Activated T-cell treated with anti-CD3 and anti-CD28 coated beads, Interleukin-2, amount 50 U/mL, for 1 hour (primary cell): ENCODE measurements at regions not wholly inside any gene's neighbourhood (a gene's known extent, or its start where the extent isn't known, plus 50 kb on each side); places are given as distances from the start of the nearest gene placed in this dataset.

ENCODE experiments used
- DNase-seq: peaks from one replicate; pipeline ENCODE4 v3.0.0-alpha.2; 2020

DNA sequence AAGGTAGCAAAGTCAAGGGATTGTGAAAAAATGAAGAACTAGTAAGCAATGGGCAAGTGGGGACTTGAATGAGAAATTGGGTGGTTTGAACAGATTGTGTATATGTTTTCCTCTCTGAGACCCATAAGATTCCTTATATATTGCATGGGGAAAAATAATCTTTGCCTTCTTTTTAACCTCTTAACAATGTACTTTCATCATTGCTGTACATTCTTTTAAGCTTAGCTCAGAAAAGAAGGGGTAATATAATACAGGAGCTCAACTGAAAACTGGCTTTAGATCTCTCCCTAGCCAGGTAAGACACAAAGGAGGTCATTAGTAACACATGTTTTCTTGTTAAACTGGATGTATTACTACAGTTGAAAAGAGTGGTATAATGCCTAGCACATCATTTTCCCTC, 287.2 kb downstream of the RNF144B start:
- no peak for DNase-seq

DNA sequence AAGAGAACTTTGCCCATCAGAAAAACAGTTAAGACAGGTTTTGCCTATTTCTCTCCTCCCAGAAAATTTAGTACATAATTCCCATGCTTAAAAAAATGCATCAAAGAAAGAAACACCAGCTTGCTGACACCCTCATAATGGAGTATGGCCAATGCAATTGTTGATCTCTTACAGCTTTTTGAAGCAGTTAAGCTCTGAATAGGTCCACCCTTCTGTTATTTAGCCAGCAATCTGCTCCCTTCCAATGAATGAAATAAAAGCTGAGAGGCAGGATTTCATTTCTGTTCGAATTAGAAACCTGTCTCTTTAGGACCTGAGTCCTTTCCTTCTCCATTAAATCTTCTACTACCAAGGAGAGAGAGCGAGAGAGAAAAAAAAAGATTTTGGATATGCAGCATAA, 288.7 kb downstream of the RNF144B start:
- no peak for DNase-seq

DNA sequence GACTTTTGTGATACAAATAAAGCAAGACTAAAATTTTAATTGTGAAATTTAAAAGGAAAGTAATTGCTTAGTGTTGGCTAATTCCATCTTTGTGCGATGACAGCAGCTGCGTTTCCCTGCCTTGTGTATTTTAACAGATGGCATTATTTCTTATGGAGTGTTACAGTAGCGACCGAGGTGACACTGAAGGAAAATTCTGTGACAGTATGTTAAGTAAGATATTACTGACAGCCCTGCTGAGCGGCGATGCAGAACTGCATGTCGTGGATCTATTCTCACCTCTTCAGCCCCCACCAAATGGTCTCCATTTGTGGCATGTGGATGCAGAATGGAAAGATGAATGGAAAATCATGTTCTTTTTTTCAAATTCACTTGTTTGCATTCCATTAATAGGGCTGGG, 289.4 kb downstream of the RNF144B start:
- DNase-seq: no peak

DNA sequence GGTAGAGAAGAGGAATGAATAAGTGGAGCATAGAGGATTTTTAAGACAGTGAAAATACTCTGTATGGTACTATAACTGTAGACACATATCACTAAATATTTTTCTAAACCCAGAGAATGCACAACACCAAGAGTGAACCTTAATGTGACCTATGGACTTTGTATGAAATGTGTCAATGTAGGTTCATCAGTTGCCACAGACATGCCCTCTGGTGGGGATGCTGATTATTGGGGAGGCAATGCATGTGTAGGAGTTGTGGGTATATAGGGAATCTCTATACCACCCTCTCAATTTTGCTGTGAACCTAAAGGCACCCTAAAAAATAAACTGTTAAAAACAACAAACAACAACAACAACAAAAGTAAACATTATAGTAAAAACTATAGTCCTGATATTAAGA, 293.7 kb downstream of the RNF144B start:
- DNase-seq: no peak

DNA sequence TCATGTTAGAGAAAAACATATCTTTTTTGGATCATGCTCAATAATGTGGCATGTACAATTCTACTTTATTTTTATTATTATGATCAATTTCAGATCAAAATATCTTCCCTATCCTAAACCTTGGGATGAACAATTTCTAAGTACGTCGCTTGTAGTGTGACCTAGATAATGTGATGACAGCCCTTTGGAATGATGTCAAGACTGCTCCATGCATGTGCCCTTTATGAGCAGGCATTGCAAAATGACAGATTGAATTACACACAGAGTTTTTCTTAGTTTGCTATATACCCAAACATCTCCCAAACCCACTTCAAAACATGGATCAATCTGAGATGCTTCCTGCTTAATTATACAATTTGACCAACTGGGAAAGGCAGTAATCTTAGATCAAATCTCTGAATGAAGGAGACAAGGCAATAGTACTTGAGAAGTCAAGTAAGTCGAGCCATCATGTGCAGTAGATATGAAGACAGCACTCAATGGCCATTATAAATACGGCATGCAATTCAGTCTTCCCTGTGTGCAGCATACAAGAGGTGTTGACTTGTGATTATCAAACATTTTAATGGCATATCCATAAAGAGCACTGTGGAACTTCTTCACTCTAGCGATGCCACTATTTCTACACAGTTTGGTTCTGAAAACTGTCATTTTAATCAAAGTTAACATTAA, 294.8 kb downstream of the RNF144B start:
- no peak for DNase-seq

DNA sequence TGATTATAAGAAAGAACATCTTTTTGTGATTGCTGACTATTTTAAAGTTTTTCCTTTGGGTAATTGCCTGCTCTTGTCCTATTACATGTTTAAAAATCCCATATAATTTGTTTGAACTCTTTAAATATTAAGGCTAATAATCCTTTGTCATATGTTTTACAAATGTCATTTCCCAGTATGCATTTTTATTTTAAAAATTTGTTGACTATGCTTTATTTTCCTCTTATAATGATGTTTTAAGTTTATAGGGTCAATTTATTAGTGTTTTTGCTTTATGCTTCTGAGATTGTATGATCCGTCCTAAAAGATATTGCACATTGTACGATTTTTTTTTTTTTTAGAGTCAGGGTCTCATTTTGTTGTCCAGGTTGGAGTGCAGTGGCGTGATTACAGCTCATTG, 297.2 kb downstream of the RNF144B start:
- no peak for DNase-seq

DNA sequence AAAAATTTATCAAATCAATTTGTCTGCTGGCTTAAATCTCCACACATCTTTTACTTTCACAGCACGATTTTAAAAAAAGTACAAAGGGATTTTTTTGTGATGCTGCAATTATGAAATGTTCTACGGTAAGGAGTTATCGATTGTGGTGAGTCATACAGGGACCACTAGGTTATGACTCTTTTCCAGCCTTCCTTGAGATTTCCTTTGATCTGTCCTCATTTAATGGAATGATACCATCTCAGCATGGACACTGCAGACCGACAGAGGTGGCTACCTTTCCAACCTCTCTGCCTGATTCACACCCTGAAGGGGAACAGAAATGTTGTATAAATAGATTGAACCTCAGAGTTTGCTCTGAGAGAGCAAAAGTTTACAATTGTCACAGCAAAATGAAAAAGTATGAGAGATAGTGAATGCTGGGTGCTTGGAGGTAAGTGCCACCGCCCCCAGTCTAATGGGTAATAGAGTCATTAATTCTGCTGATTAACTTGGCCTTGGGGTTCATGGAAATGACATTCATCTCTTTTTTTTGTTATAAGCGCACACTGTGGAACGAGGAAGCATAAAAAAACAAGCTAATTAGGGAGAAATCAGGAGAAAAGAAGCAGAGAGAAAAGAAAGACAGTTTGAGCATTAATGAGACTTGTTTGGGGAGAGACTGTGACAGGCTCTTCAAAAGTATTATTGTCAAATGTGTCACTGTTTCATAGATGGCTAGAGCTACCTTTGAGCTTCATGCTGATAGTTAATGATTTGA, 306.0 kb downstream of the RNF144B start:
- no peak for DNase-seq

DNA sequence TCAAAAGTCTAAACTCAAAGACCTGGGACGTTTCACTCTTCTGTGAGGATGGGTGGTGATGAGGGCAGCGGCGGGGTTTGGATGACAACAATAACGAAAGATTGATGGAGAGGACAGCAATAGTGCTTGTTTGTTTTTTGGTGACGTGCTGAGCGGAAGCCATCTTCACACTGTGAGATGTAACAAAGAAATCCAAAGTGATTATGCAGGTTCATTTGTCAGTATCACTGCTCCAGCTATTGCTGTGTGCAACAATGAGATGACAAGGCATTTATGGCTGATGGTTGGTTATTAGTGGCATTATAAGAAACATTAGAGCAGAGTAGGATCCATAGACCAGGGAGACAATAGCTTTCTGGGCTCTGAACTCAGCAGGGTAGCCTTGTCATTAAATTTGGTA, 306.7 kb downstream of the RNF144B start:
- no peak for DNase-seq

DNA sequence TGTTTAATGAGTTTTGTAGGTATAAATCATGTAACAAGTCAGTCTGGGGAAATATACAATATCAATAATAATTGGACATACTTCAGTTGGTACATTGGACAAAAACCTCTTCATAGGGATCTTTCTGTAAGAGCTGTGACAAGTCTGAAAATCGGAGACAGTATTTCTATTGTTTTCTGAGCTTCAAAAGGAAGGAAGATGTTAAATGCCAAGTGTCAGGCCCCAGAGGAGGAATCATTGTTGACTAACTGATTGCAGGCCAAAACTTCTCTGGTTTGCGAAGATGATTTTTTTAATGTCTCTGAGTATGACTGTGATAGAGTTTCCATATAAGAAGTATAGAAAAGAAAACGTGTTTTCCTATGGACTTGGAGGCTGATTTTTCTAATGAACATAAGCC, 316.4 kb downstream of the RNF144B start:
- no peak for DNase-seq

DNA sequence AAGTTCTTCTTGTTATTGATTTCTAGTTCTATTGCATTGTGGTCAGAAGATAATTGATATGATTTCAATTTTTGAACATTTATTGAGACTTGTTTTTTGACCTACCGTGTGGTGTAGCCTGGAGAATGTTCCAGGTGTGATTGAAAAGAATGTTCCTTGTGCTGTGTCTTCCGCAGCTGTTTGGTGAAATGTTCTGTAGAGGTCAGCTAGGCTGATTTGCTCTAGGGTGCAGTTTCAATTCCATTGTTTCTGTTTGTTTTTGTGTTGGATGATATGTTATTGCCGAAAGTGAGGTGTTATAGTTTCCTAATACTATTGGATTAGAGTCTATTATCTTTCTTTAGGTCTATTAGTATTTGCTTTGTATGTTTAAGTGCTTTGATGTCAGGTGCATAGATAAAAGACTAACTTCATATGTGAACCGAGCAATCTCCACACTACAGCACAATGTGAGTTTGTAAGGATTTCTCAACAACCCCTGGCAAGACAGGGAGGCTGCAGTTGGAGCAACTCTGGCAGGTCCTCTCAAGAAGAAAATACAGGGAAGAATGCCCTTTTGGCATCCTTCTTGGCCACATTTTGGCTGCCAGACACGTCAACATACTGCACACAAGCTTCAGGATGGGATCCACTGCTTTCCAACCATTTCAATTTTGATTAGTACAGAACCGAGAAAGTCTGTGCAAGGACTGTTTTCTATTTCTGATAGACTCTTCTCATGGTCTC, 320.7 kb downstream of the RNF144B start:
- no peak for DNase-seq

DNA sequence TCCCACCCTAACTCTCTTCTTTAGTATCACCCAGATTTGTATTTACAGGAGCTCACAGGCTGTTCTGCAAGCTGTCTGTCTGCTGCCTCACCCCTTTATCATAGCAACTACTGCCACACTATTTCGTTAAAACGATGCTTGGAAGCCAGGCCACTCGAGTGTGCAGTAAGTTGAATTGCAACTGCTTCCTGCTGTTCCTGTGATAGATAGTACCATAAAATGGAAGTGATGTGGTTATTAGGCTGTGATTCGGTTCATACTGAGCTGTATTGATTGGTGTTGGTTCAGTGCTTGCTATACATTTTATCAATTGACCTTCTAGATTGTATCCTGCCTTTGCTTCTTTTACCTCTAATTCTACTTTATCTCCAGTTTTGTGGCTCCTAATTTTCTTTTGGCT, 325.4 kb downstream of the RNF144B start:
- DNase-seq: no peak

DNA sequence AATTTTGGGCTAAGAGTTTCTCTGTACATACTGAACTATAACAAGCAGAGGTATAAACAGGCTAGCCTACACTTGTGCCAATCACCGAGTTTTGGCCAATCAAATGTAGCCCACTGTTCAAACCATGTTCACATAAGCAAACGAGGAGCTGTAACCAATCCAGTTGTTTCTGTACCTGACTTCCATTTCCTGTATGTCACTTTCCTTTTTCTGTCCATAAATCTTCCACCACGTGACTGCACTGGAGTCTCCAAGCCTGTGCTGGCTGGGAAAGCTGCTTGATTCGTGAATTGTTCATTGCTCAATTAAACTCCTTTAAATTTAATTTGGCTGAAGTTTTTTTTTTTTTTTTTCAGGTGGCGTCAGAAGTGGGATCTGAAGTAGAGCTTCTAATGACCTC, 332.9 kb downstream of the RNF144B start:
- DNase-seq: no peak

DNA sequence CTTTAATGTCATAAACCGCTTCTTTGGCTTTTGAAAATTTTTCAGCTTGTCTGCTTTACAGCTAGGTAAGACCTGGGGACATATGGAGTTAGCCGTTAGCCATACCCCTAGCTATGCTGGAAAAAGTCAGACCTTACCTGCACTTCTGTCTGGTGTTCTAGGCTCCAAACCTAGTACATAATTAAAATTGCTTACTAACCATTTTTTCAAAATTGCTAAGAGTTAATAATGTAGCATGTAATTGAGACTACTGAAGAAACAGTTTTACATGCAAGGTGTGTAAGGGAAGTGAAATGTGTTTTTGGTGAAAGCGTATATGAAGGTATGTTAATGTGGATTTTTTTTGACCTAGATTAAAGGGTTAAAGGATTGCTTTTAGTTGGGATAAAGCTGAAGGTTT, 336.9 kb downstream of the RNF144B start:
- DNase-seq: no peak

DNA sequence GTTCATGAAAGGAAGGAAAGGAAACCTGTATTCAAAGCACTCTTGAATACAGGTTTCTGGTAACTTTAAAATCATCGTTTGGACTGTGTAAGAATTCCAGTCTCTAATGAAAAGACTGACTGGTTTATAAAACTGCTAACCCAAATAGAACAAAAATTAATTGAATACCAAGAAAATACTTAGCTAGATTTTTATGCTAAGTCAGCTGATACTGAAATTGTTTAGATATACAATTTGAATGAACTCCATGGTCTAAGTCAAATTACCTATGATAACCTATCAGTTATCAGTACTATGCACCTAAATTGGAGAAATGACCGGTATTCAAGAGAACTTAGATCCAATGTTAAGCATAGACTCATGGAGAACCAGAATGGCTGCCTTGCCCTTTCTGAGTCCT, 338.3 kb downstream of the RNF144B start:
- DNase-seq: no peak

DNA sequence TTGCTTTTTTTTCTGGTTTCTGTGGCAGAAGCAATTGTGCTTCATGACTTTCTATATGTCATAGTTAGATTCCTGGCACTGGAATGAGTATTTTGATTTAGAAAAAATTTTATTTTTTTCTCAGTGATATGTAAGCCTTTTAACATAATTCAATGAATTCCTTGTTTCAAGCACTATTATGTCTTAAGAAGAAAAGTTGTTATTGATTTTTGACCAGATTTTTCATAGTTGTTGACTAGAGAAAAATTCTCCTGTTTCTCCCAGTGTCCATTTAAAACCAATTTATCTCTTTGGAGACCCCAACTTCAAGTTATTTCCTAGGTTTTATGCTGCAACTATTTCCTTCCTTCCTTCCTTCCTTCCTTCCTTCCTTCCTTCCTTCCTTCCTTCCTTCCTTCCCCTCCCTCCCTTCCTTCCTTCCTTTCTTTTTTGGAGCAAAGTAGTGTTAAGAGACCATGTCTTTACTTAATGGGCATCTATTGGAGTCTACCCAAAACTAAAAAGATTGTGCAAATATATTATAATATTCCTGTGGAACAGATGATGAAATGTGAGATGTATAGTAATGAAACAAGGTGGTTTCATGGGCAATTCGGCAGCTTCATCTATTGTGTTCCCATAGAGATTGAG, 346.9 kb downstream of the RNF144B start:
- no peak for DNase-seq

DNA sequence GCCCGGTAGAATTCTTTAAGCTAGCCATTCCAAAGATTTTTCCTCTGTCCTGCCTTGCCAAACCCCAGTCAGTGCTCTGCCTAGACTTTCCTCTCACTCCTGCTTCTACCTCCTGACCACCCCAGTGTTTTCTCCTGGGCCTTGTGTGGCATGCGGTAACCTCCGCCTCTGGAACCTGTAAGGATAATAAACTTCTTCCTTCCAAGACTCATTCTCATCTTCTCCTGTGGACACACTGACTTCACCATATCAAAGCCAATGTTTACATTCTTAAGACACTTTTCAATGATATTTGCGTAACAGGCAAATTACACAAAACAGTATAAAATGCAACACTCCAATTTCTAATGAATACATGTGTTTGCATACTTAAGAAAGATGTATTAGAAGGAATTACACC, 354.6 kb downstream of the RNF144B start:
- no peak for DNase-seq

DNA sequence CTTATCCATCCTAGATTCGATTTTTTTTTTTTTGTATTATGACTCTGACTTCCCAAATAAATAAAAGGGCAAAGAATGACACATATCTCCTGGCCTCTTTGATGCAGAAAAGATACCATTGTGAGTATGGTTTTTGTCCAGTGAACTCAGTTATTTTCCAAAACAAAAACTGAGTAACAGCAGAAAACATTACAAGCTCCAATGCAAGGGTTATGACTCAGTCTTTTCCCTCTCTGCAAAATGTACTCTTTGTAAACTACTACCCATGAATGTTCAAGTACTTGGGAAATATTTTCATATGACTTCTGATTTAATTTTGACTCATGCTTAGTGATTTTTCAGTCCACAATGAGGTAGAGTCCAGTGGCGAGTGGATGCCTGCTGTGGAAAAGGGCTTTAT, 355.3 kb downstream of the RNF144B start:
- no peak for DNase-seq

DNA sequence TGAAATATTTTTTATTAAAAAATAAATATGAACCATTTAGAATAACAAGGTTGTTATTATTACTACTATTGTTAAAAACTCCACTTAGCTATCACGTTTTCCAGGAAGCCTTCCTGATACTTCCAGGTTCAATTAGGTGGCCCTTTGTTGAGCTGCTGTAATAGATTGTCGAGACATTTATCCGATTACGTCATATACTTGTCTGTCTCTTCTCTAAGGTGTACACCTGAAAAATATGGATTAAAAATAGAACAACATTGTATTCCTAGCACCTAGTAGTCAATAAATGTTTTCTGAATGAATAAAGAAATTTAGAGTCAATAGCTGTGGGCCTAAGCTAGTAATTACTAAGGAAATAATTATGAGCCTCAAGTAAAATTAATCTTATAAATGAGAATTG, 359.6 kb downstream of the RNF144B start:
- no peak for DNase-seq

DNA sequence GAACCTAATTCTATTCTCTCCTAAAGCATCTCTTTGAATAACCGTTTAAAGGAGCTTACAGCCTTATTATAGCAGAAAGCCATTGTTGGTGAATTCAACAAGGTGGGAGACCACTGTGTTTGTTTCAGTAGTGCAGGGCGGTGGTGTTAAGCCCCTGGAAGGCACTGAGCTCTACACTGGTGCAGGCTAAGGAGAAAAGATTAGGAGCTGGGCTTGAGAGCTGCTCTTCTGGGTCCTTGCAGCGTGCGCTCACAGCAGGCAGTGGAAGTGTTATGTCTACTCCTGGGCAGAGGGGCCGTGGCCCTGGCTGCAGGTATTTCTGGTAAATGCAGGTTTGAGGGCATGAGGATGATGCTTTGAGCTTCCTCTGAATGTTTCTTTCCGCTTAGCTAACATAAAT, 361.2 kb downstream of the RNF144B start:
- no peak for DNase-seq

DNA sequence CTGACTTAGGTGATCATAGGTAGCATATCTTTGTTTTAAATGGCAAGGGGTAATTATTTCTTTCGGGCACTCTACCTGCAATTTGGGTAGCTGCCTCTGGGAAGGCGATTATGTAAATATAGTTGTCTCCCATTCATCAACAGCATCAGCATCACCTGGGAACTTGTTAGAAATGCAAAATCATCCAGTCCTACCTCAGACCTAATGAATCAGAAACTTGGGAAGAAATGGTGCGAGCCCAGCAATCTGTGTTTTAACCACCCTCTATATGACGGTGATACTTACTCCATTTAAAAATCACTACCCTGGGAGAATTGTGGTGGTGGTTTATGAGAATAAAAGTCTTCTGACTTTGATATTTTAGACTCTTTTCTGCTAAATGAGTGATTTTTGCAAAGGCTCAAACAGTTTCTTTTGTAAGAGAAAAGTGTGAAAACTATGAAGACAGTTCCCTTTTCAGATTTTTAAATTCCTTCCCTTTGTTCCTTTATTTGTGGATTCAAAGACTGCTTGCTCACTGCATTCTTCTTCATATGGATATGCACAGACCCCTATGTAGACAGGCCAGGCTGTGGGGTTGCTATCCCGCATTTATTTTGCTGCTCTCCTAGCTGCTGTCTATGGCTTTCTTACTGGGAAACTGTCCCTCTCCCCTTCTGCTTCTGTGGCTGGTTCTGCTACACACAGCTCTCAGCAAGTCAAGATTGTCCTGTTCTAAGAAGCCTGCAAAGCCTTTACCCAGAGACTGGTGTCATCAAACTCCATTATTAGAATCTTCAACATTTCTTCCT, 365.3 kb downstream of the RNF144B start:
- DNase-seq: no peak

DNA sequence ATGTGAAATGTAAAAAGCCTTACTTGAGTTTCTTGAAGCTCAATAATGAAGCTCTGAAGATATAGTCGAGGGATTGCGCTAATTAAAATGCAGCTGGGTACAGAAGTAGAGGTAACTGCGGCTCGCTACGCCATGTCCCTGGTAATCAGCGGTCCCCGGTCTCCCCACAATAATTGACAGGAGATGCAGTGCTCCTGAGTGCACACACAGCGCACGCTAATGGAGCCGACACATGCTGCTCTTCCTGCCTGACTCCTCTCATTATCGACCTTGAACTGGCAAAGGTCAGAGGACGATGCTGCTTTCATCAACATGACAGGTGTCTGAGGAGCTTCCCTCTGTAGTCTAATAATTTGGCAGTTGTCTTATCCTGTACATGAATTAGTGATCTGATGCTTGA, 365.9 kb downstream of the RNF144B start:
- no peak for DNase-seq

DNA sequence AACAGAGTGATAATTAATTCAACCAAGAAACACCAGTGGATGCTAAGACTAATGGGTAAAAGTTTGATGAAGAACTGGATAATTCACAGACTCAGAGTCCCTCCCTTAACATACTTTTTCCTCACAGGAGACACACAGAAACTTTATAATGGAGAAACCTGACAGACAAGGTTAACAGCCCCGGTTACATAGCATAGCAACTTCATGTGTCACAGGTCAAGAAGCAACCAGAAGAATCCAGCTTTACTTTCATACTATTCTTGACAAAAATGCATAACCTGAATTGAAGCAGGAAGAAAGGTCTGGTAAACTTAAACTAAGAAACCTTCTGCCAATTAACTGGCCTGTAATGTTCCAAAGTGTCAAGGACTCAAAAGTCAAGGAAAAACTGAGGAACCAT, 375.9 kb downstream of the RNF144B start:
- DNase-seq: no peak

DNA sequence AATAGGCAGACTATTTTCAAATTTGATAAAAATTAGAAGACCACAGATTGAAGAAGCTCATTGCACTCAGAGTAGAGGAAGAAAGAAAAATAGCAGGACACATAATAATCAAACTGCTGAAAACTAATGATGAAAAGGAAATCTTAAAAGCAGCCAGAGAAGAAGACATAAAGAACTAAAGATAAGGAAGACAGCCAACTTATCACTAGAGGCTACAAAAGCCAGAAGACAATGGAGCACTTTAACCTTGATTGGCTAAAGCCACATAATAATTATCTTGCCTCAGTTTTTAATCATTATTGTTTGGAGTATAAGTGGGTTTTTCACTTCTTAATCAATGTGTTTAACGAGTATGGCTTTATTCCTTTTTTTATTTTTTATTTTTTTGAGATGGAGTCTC, 397.6 kb downstream of the RNF144B start:
- DNase-seq: no peak
